ENCODE measurements at regions not wholly inside any gene's neighbourhood (a gene's known extent, or its start where the extent isn't known, plus 50 kb on each side); places are given as distances from the start of the nearest gene placed in this dataset.
A peak's percentile ranks its signal among the peaks of the same experiment; 100 is the strongest.

- no peaks in the 10 kb centered on the region for H3K4me1 ChIP-seq
- WGBS, 2 donors: 64 to 77% methylated on average over 4 to 5 of the region's 6 CpGs
- TF ChIP-seq CTCF (IDR thresholded peaks at IDR 0.05): peak in 6 of 9 donors; percentile 5 to 45 (median 33)
- H3K27ac ChIP-seq: no peak overlapping the region
- H3K4me3 ChIP-seq: no peak overlapping the region
- no peaks in the 10 kb centered on the region for H3K9me3 ChIP-seq
- H3K27me3 ChIP-seq: no peaks in the 10 kb centered on the region
- intact Hi-C loops (cut with DNase I): no loop called here
- DNase-seq (no peak), ATAC-seq (peak in 4 of 8 donors; percentile 42 to 70 (median 60))
- no peaks in the 10 kb centered on the region for H3K36me3 ChIP-seq
These were observed 275.5 kb downstream of the PPARGC1A start for GRCh38 chr4:23614284-23614892.

- no peak for ATAC-seq
- intact Hi-C loops (cut with DNase I): no loop called here
These were observed 276.1 kb downstream of the PPARGC1A start for GRCh38 chr4:23613782-23614181.

GRCh38 chr4:23602720-23603119, 287.1 kb downstream of the PPARGC1A start:
- Histone ChIP-seq H3K4me3 (no peak overlapping the region), H3K36me3 (no peaks in the 10 kb centered on the region), H3K27ac (no peak overlapping the region), H3K9me3 (no peaks in the 10 kb centered on the region), H3K27me3 (no peaks in the 10 kb centered on the region), H3K4me1 (no peaks in the 10 kb centered on the region)
- no peak for TF ChIP-seq CTCF (IDR thresholded peaks at IDR 0.05)
- intact Hi-C loops (cut with DNase I): no loop called here
- DNase-seq (no peak), ATAC-seq (no peak)
- WGBS, 2 donors: 41 to 50% methylated on average over 2 of the region's 2 CpGs

More at GRCh38 chr4:23613782-23614181, 276.1 kb downstream of the PPARGC1A start:
- Histone ChIP-seq H3K4me3 (no peak overlapping the region), H3K27me3 (no peaks in the 10 kb centered on the region), H3K36me3 (no peaks in the 10 kb centered on the region), H3K4me1 (no peaks in the 10 kb centered on the region), H3K9me3 (no peaks in the 10 kb centered on the region), H3K27ac (no peak overlapping the region)
- no peak for TF ChIP-seq CTCF (IDR thresholded peaks at IDR 0.05)
- no peak for DNase-seq

- Histone ChIP-seq H3K27ac (no peak overlapping the region), H3K9me3 (peaks cover 0 to 12% (median 0%) of the 10 kb centered on the region in 11 donors), H3K27me3 (no peaks in the 10 kb centered on the region), H3K4me1 (no peaks in the 10 kb centered on the region), H3K36me3 (no peaks in the 10 kb centered on the region), H3K4me3 (no peak overlapping the region)
- intact Hi-C loops (cut with DNase I): no loop called here
- ATAC-seq: no peak
- DNase-seq: no peak
- TF ChIP-seq CTCF (IDR thresholded peaks at IDR 0.05): no peak
- 55 to 72% methylated on average over 3 of the region's 3 CpGs for WGBS, 2 donors
These were observed 295.7 kb downstream of the PPARGC1A start for GRCh38 chr4:23594125-23594524.
